CD4-positive, alpha-beta T cell (primary cell): ENCODE measurements at regions not wholly inside any gene's neighbourhood (a gene's known extent, or its start where the extent isn't known, plus 50 kb on each side); places are given as distances from the start of the nearest gene placed in this dataset.

Experiments used
- ATAC-seq: fragments of 200-7000 bp; cut with Tn5 transposase; one replicate; pipeline ENCODE4 v1.10.0; 2022; ENCODE audit warnings: mild to moderate bottlenecking; ENCODE audit not compliant: poor library complexity
- CTCF ChIA-PET: fragments of 350-600 bp; sonication (Branson Sonifier 250); formaldehyde crosslinking; loops from one replicate; lab custom pipeline; 2021; ENCODE audit warnings: antibody characterized with exemption, inconsistent platforms; lab: Charles Lee
- POLR2A ChIA-PET: fragments of 350-600 bp; sonication (Branson Sonifier 250); formaldehyde crosslinking; loops from one replicate; lab custom pipeline; 2021; ENCODE audit warnings: antibody characterized with exemption, inconsistent platforms; lab: Charles Lee
- DNase-seq, 14 experiments: peaks; one replicate each; pipeline ENCODE4 v3.0.0-alpha.2; 2013 to 2020; ENCODE audit warnings: mixed read lengths in 2 of 14
- H3K27ac ChIP-seq, 2 donors: one replicate each; pipeline versions ENCODE4 v1.5.1 to v1.7.0; 2013; ENCODE audit warnings: low read length in 2 of 2, low read depth in 1 of 2, mild to moderate bottlenecking in 1 of 2
- H3K27me3 ChIP-seq, 2 experiments: 1 replicate in 1 of 2; 2 replicates in 1 of 2; pipeline versions ENCODE4 v1.6.1 to v1.7.0; 2013; ENCODE audit warnings: low read length in 2 of 2, control low read depth in 1 of 2, mild to moderate bottlenecking in 1 of 2, moderate library complexity in 1 of 2; ENCODE audit not compliant: insufficient read depth in 2 of 2, control insufficient read depth in 1 of 2
- H3K36me3 ChIP-seq: one replicate; pipeline ENCODE4 v1.6.1; 2013; ENCODE audit warnings: low read length, control low read depth; ENCODE audit not compliant: insufficient read depth
- H3K4me1 ChIP-seq: one replicate; pipeline ENCODE4 v1.6.1; 2013; ENCODE audit warnings: low read length, control low read depth; ENCODE audit not compliant: insufficient read depth
- H3K4me3 ChIP-seq: one replicate; pipeline ENCODE4 v1.5.1; 2013; ENCODE audit warnings: mild to moderate bottlenecking, low read length, moderate library complexity
- H3K9me3 ChIP-seq, 2 experiments: 1 replicate in 1 of 2; 2 replicates in 1 of 2; pipeline versions ENCODE4 v1.6.1 to v1.7.0; 2013; ENCODE audit warnings: low read length in 2 of 2, mild to moderate bottlenecking in 2 of 2, control low read depth in 1 of 2, moderate library complexity in 1 of 2; ENCODE audit not compliant: control insufficient read depth in 1 of 2, insufficient read depth in 1 of 2
- H3K27ac Mint-ChIP-seq: one replicate; pipeline ENCODE4 v1.8.0; 2020; ENCODE audit warnings: mixed read lengths
- H3K27me3 Mint-ChIP-seq: one replicate; pipeline ENCODE4 v1.8.0; 2021; ENCODE audit warnings: mixed read lengths
- H3K36me3 Mint-ChIP-seq: one replicate; pipeline ENCODE4 v1.8.0; 2021; ENCODE audit warnings: low read depth, mixed read lengths
- H3K4me1 Mint-ChIP-seq: one replicate; pipeline ENCODE4 v1.8.0; 2021; ENCODE audit warnings: low read depth, mixed read lengths
- H3K4me3 Mint-ChIP-seq: one replicate; pipeline ENCODE4 v1.8.0; 2020; ENCODE audit warnings: mild to moderate bottlenecking, mixed read lengths
- H3K9me3 Mint-ChIP-seq: one replicate; pipeline ENCODE4 v1.8.0; 2020; ENCODE audit warnings: mixed read lengths
- intact Hi-C, 2 experiments: fragments of 100-400 bp; cut with DNase I in 1 of 2; cut with micrococcal nuclease in 1 of 2; formaldehyde crosslinking; loops; one replicate each; pipeline versions ENCODE4 v1.15.1 to v1.9.0; 2023 to 2025; cut with DNase I, micrococcal nuclease
- TF ChIP-seq, protein P1 (sequence below): fragments of 200-600 bp; IDR thresholded peaks from one replicate; pipeline ENCODE4 v1.8.0; 2022; ENCODE audit warnings: antibody characterized with exemption, mild to moderate bottlenecking

DNA sequence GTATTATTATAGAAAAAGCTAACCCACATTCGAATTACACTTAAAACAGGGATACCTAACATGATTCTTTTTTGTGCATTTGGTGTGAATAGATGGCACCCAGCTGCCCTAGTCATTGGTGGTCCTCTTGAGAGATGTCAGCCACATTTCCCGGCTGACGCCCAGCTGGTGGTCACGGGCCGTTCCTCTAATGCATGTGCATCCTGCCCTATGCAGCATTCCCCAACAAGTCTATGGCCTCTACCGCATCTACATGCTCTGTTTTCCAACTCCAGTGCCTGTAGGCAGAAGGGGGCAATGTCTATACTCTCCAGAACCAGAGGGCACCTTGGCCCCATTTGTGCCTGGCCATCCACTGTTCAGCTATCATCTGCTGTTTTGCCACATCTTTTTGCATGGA lies 78.6 kb upstream of the PRICKLE2 start:
- no peak overlapping the region for H3K4me3 Mint-ChIP-seq
- peaks cover 5% of the 10 kb centered on the region for H3K27me3 Mint-ChIP-seq
- Histone ChIP-seq H3K9me3 (no peaks in the 10 kb centered on the region), H3K4me1 (no peaks in the 10 kb centered on the region), H3K36me3 (no peaks in the 10 kb centered on the region), H3K27ac (no peak overlapping the region), H3K4me3 (no peak overlapping the region), H3K27me3 (no peaks in the 10 kb centered on the region)
- intact Hi-C loops, result no loop called here
- ChIA-PET POLR2A (no interaction called here), CTCF (no interaction called here)
- peaks cover 2% of the 10 kb centered on the region for H3K9me3 Mint-ChIP-seq
- DNase-seq (no peak), ATAC-seq (no peak)
- no peak overlapping the region for H3K27ac Mint-ChIP-seq
- H3K36me3 Mint-ChIP-seq, result no peaks in the 10 kb centered on the region
- TF ChIP-seq, protein P1, sequence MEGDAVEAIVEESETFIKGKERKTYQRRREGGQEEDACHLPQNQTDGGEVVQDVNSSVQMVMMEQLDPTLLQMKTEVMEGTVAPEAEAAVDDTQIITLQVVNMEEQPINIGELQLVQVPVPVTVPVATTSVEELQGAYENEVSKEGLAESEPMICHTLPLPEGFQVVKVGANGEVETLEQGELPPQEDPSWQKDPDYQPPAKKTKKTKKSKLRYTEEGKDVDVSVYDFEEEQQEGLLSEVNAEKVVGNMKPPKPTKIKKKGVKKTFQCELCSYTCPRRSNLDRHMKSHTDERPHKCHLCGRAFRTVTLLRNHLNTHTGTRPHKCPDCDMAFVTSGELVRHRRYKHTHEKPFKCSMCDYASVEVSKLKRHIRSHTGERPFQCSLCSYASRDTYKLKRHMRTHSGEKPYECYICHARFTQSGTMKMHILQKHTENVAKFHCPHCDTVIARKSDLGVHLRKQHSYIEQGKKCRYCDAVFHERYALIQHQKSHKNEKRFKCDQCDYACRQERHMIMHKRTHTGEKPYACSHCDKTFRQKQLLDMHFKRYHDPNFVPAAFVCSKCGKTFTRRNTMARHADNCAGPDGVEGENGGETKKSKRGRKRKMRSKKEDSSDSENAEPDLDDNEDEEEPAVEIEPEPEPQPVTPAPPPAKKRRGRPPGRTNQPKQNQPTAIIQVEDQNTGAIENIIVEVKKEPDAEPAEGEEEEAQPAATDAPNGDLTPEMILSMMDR, result no peak
- H3K4me1 Mint-ChIP-seq, result no peaks in the 10 kb centered on the region

DNA sequence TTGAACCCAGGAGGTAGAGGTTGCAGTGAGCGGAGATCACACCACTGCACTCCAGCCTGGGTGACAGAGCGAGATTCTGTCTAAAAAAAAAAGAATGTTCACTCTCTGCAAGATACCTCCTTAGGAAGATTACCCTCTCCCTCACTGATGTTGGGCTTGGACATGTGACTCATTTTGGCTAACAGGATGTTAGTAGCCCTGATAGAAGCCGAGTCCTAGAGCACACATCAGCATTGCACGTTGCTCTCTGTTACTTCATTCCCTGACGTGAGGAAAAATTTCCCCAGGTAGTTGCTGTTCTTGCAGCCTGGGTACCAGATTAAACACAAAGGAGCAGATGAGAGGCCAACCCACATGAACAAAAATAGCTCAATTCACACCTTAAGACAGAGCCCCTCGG lies 78.1 kb upstream of the PRICKLE2 start:
- H3K36me3 Mint-ChIP-seq, result no peaks in the 10 kb centered on the region
- intact Hi-C loops, result no loop called here
- H3K27me3 Mint-ChIP-seq, result peaks cover 5% of the 10 kb centered on the region
- ChIA-PET POLR2A (no interaction called here), CTCF (no interaction called here)
- no peak overlapping the region for H3K27ac ChIP-seq
- TF ChIP-seq, protein P1, result no peak
- H3K4me1 ChIP-seq, result no peaks in the 10 kb centered on the region
- no peaks in the 10 kb centered on the region for H3K36me3 ChIP-seq
- H3K27ac Mint-ChIP-seq, result no peak overlapping the region
- no peak for ATAC-seq
- no peak for DNase-seq
- H3K9me3 Mint-ChIP-seq, result peaks cover 2% of the 10 kb centered on the region
- no peak overlapping the region for H3K4me3 Mint-ChIP-seq
- no peaks in the 10 kb centered on the region for H3K9me3 ChIP-seq
- H3K27me3 ChIP-seq, result no peaks in the 10 kb centered on the region
- no peak overlapping the region for H3K4me3 ChIP-seq
- H3K4me1 Mint-ChIP-seq, result no peaks in the 10 kb centered on the region

DNA sequence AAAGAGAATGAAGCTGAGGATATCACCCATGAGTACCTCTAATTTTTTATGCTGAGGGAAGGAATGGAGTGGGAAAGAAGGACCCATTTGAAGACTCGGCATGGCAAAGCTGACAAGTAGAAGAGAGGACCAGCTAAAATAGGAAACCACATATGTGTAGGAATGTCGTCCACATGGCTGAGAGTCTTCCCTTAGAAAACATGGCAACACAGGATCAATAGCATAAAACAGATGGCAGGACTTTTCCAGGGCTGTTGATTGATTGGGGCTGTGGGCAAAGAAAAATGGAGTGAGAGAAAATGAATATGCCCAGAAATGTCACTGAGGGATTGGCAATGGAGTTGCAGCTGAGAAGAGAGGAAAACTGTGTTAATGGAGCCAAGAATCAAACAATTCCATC lies 76.2 kb upstream of the PRICKLE2 start:
- Histone ChIP-seq H3K36me3 (no peaks in the 10 kb centered on the region), H3K4me1 (no peaks in the 10 kb centered on the region), H3K9me3 (peaks cover 0 to 11% of the 10 kb centered on the region in 2 experiments), H3K4me3 (no peak overlapping the region), H3K27ac (no peak overlapping the region), H3K27me3 (no peaks in the 10 kb centered on the region)
- Mint-ChIP-seq H3K4me1 (no peaks in the 10 kb centered on the region), H3K4me3 (no peak overlapping the region), H3K9me3 (peaks cover 4% of the 10 kb centered on the region), H3K27ac (no peak overlapping the region), H3K36me3 (no peaks in the 10 kb centered on the region), H3K27me3 (peaks cover 5% of the 10 kb centered on the region)
- TF ChIP-seq, protein P1, result no peak
- ChIA-PET CTCF (interaction anchor here (0.7 kb wide), 1 partner anchor 13 kb away, joined by 3 read pairs; no protein-coding TSS in a partner anchor), POLR2A (no interaction called here)
- intact Hi-C loops, result no loop called here
- no peak for ATAC-seq
- no peak for DNase-seq
